GM12878 (cell line): ENCODE measurements at regions not wholly inside any gene's neighbourhood (a gene's known extent, or its start where the extent isn't known, plus 50 kb on each side); places are given as distances from the start of the nearest gene placed in this dataset.
A peak's percentile ranks its signal among the peaks of the same experiment; 100 is the strongest.

Experiments
- ATAC-seq: fragments of 200-7000 bp; cut with Tn5 transposase; 3 replicates; pipeline ENCODE4 v1.9.1; 2020; ENCODE audit warnings: mild to moderate bottlenecking, moderate library complexity
- BruUV-seq: library from RNA; stranded (reverse); fragments of 400-500 nt; replicated peaks from 2 replicates; lab custom pipeline; 2021; lab: Mats Ljungman, UMichigan
- CTCF ChIA-PET: fragments of 300-600 bp; sonication (Branson Sonifier 250); formaldehyde crosslinking; extraction: SDS; loops from one replicate; lab custom pipeline; 2021; ENCODE audit warnings: inconsistent platforms; lab: Yijun Ruan, JAX
- POLR2A ChIA-PET: fragments of 350-600 bp; formaldehyde crosslinking; extraction: SDS; loops from one replicate; lab custom pipeline; 2021; ENCODE audit warnings: inconsistent platforms; lab: Charles Lee
- RAD21 ChIA-PET: fragments of 300-600 bp; sonication (Branson Sonifier 250); formaldehyde crosslinking; loops from one replicate; lab custom pipeline; 2023; ENCODE audit warnings: antibody characterized with exemption; ENCODE audit not compliant: unreplicated experiment; lab: Charles Lee
- SMC1A ChIA-PET: fragments of 300-600 bp; sonication (Branson Sonifier 250); formaldehyde crosslinking; loops from one replicate; lab custom pipeline; 2023; ENCODE audit not compliant: unreplicated experiment, uncharacterized antibody; lab: Charles Lee
- DNase-seq: peaks from one replicate; pipeline ENCODE4 v3.0.0-alpha.2; 2011; ENCODE audit warnings: low read depth, low spot score
- FAIRE-seq: peaks from 3 replicates; lab custom pipeline; 2011; peaks lifted over from hg19 to GRCh38; lab: Jason Lieb, UNC
- H2AFZ ChIP-seq: 2 replicates; pipeline ENCODE4 v1.6.0; 2011; ENCODE audit warnings: low read depth, low read length, control low read depth; ENCODE audit not compliant: control insufficient read depth
- H3K27ac ChIP-seq: 2 replicates; pipeline ENCODE4 v1.5.1; 2011; ENCODE audit warnings: control low read depth; ENCODE audit not compliant: control insufficient read depth, insufficient read depth
- H3K27me3 ChIP-seq, 2 experiments: replicated peaks in 1 of 2; 2 replicates each; pipeline versions ENCODE4 v1.6.0 to v1.6.1; 2011; ENCODE audit warnings: low read length in 1 of 2; ENCODE audit not compliant: control insufficient read depth in 2 of 2, insufficient read depth in 2 of 2
- H3K36me3 ChIP-seq, 2 experiments: 2 replicates each; pipeline ENCODE4 v1.5.1; 2011; ENCODE audit warnings: low read length in 1 of 2; ENCODE audit not compliant: control insufficient read depth in 2 of 2, insufficient read depth in 2 of 2
- H3K4me1 ChIP-seq: 2 replicates; pipeline ENCODE4 v1.6.1; 2011; ENCODE audit warnings: mild to moderate bottlenecking, low read length, moderate library complexity, mixed read lengths; ENCODE audit not compliant: control insufficient read depth, insufficient read depth
- H3K4me2 ChIP-seq: 2 replicates; pipeline ENCODE4 v1.6.0; 2011; ENCODE audit warnings: control low read depth; ENCODE audit not compliant: control insufficient read depth, insufficient read depth
- H3K4me3 ChIP-seq: fragments of 200-600 bp; sonication (generic); 2 replicates; pipeline ENCODE4 v1.5.1; 2016
- H3K79me2 ChIP-seq: 2 replicates; pipeline ENCODE4 v1.6.0; 2011; ENCODE audit warnings: low read length; ENCODE audit not compliant: control insufficient read depth, insufficient read depth
- H3K9ac ChIP-seq: 2 replicates; pipeline ENCODE4 v1.8.0; 2011; ENCODE audit warnings: low read length, control low read depth, mixed read lengths; ENCODE audit not compliant: control insufficient read depth, insufficient read depth
- H3K9me3 ChIP-seq: replicated peaks from 3 replicates; pipeline ENCODE4 v1.5.1; 2011; ENCODE audit warnings: mild to moderate bottlenecking, low read length; ENCODE audit not compliant: control insufficient read depth, insufficient read depth
- H4K20me1 ChIP-seq: 2 replicates; pipeline ENCODE4 v1.6.0; 2011; ENCODE audit not compliant: control insufficient read depth, insufficient read depth
- CTCF ChIP-seq, 3 experiments: IDR thresholded peaks in 2 of 3; conservative IDR thresholded peaks in 1 of 3; 2 replicates each; pipeline ENCODE4 v1.5.1; 2011; ENCODE audit warnings: low read depth in 3 of 3, low read length in 3 of 3, mild to moderate bottlenecking in 3 of 3, control low read depth in 2 of 3, moderate library complexity in 2 of 3, inconsistent platforms in 1 of 3, mixed read lengths in 1 of 3; ENCODE audit not compliant: control insufficient read depth in 2 of 3, insufficient read depth in 1 of 3; ENCODE audit errors: extremely low read depth in 1 of 3
- MYB ChIP-seq: fragments of 150-350 bp; IDR thresholded peaks from 2 replicates; pipeline ENCODE4 v1.6.1; 2014; ENCODE audit warnings: mild to moderate bottlenecking, low read depth, low read length, borderline replicate concordance
- NFXL1 ChIP-seq: fragments of 450-650 bp; IDR thresholded peaks from 2 replicates; pipeline ENCODE4 v1.6.1; 2017; ENCODE audit warnings: antibody characterized with exemption, mild to moderate bottlenecking, borderline replicate concordance
- PML ChIP-seq: IDR thresholded peaks from 2 replicates; pipeline ENCODE4 v1.6.1; 2012; ENCODE audit warnings: low read length, inconsistent platforms
- RAD21 ChIP-seq: IDR thresholded peaks from 2 replicates; pipeline ENCODE4 v1.6.1; 2011; ENCODE audit warnings: mild to moderate bottlenecking, low read depth, low read length, moderate library complexity; ENCODE audit not compliant: insufficient read depth
- SMC3 ChIP-seq: IDR thresholded peaks from 2 replicates; pipeline ENCODE4 v1.6.1; 2011; ENCODE audit warnings: low read length, improper control_type of control experiment, borderline replicate concordance
- ZBTB40 ChIP-seq: fragments of 450-650 bp; IDR thresholded peaks from 2 replicates; pipeline ENCODE4 v1.6.1; 2016; ENCODE audit warnings: mild to moderate bottlenecking, moderate library complexity, borderline replicate concordance
- WGBS: methylation state at CpG from one replicate; pipeline ENCODE4 v1.1.6; 2016; ENCODE audit warnings: low lambda C conversion rate; ENCODE audit not compliant: insufficient replicate concordance, insufficient coverage; ENCODE audit errors: missing lambda C conversion rate; 5-methylcytosine and 5-hydroxymethylcytosine counted together
- in situ Hi-C: fragments of 300-500 bp; cut with MboI; formaldehyde crosslinking; loops from 9 replicates; pipeline ENCODE4 v1.14.3; 2018; ENCODE audit warnings: mixed read lengths
- intact Hi-C: fragments of 100-400 bp; cut with micrococcal nuclease; formaldehyde crosslinking; loops from one replicate; pipeline ENCODE4 v1.14.2; 2022; ENCODE audit not compliant: unreplicated experiment

GRCh38 chr1:147388969-147389368 is 146.5 kb downstream of the CHD1L start (continued):
- no peak for TF ChIP-seq ZBTB40
- TF ChIP-seq RAD21: no peak
- TF ChIP-seq NFXL1: no peak

- DNase-seq (no peak), FAIRE-seq (peak; percentile 66), ATAC-seq (peak; percentile 84)
- no peaks in the 10 kb centered on the region for H3K36me3 ChIP-seq
- ChIA-PET RAD21 (interaction anchor here (1.0 to 2.9 kb wide), 7 partner anchors 13 to 193 kb away, joined by 3 to 52 read pairs (median 4); no protein-coding TSS in a partner anchor), SMC1A (interaction anchor here (0.8 to 2.7 kb wide), 8 partner anchors 11 to 202 kb away, joined by 3 to 48 read pairs (median 3); no protein-coding TSS in a partner anchor), POLR2A (interaction anchor here (0.7 to 1.2 kb wide), 2 partner anchors 16 to 116 kb away, joined by 3 to 5 read pairs; no protein-coding TSS in a partner anchor), CTCF (interaction anchor here (1.0 to 4.0 kb wide), 14 partner anchors 11 to 442 kb away, joined by 3 to 107 read pairs (median 4); no protein-coding TSS in a partner anchor)
- H3K27me3 ChIP-seq: no peaks in the 10 kb centered on the region
- TF ChIP-seq MYB (no peak), PML (no peak), RAD21 (peak; percentile 69), CTCF (IDR thresholded peaks at IDR 0.05 in 2 of 3, conservative IDR thresholded peaks at IDR 0.05 in 1 of 3; ENCODE audit: control insufficient read depth in 2 of 3, extremely low read depth in 1 of 3, insufficient read depth in 1 of 3, low read depth in 3 of 3, low read length in 3 of 3) (peak; percentile 66 to 77 (median 72)), SMC3 (peak; percentile 77)
- H3K9me3 ChIP-seq: no peaks in the 10 kb centered on the region
- 62% methylated on average over 8 of the region's 8 CpGs for WGBS
- intact Hi-C loops: loop anchor here (1.0 kb wide), 1 partner anchor 116 kb away; no protein-coding TSS in a partner anchor
- in situ Hi-C loops: no loop called here
- H3K4me3 ChIP-seq: no peak overlapping the region
- no peak overlapping the region for H3K9ac ChIP-seq
- no peak overlapping the region for H2AFZ ChIP-seq
- no peak overlapping the region for H3K27ac ChIP-seq
- no peaks in the 10 kb centered on the region for H3K4me1 ChIP-seq
- no peaks in the 10 kb centered on the region for H3K79me2 ChIP-seq
- no peak overlapping the region for H3K4me2 ChIP-seq
- H4K20me1 ChIP-seq: no peaks in the 10 kb centered on the region; the same call in 1 of the 2 replicates
- no TSS peak for BruUV-seq
Observed at GRCh38 chr1:147389532-147390184, 147.2 kb downstream of the CHD1L start.
